GM12891 (cell line): ENCODE measurements at regions not wholly inside any gene's neighbourhood (a gene's known extent, or its start where the extent isn't known, plus 50 kb on each side); places are given as distances from the start of the nearest gene placed in this dataset.

Source experiments
- POLR2A ChIP-seq: IDR thresholded peaks from 2 replicates; pipeline ENCODE4 v1.6.1; 2011; ENCODE audit warnings: low read depth, low read length, control low read depth
- POLR2AphosphoS5 ChIP-seq: IDR thresholded peaks from 2 replicates; pipeline ENCODE4 v1.6.1; 2011; ENCODE audit warnings: low read depth, low read length, control low read depth
- TAF1 ChIP-seq: IDR thresholded peaks from 2 replicates; pipeline ENCODE4 v1.6.1; 2011; ENCODE audit warnings: low read depth, low read length, control low read depth

DNA sequence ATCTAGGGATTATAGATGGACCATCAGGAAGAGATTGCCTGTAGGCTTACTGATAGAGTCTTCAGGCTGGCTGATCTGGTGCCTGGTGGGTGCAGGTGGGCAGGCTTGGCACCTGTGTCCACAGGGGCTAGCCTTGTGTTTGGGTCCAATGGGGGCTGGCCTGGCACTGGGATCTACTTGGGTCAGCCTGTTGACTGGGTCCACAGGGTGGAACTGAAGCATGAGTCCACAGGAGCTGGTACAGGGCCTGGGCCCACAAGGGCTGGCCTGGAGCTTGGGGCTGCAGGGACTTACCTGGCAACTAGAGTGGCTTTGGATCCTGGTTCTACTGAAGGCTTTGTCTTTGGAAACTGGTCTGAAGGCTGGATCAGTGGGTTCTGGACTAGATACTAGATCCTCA lies 1217.7 kb downstream of the CDH11 start:
- no peak for TF ChIP-seq POLR2A
- TF ChIP-seq TAF1, result no peak
- no peak for TF ChIP-seq POLR2AphosphoS5
